Prostate gland (tissue), 2 donors: ENCODE measurements at regions not wholly inside any gene's neighbourhood (a gene's known extent, or its start where the extent isn't known, plus 50 kb on each side); places are given as distances from the start of the nearest gene placed in this dataset.

Source experiments
- DNase-seq: peaks from one replicate; pipeline ENCODE4 v3.0.0-alpha.2; 2019; ENCODE audit warnings: low spot score
- H3K27ac ChIP-seq, 2 donors: fragments of 200-600 bp; sonication (generic); 2 replicates each; pipeline ENCODE4 v1.5.1; 2017 to 2019
- H3K27me3 ChIP-seq: fragments of 200-600 bp; sonication (generic); replicated peaks from 2 replicates; pipeline ENCODE4 v1.5.1; 2019; ENCODE audit not compliant: insufficient read depth
- H3K36me3 ChIP-seq, 2 donors: fragments of 200-600 bp; sonication (generic); 1 replicate in 1 of 2; 2 replicates in 1 of 2; pipeline versions ENCODE4 v1.5.1 to v1.8.1; 2017 to 2019
- H3K4me1 ChIP-seq: fragments of 200-600 bp; sonication (generic); replicated peaks from 2 replicates; pipeline ENCODE4 v1.5.1; 2019
- H3K4me3 ChIP-seq, 2 donors: fragments of 200-600 bp; sonication (generic); 2 replicates each; pipeline ENCODE4 v1.5.1; 2017 to 2019
- H3K9me3 ChIP-seq: fragments of 200-600 bp; sonication (generic); 2 replicates; pipeline ENCODE4 v1.5.1; 2017
- POLR2A ChIP-seq: fragments of 450-650 bp; IDR thresholded peaks from one replicate; pipeline ENCODE4 v1.6.1; 2016; ENCODE audit warnings: antibody characterized with exemption, mild to moderate bottlenecking
- POLR2AphosphoS5 ChIP-seq: sonication (generic); formaldehyde crosslinking; IDR thresholded peaks from one replicate; pipeline ENCODE4 v1.6.1; 2017; ENCODE audit warnings: antibody characterized with exemption
- WGBS: methylation state at CpG from one replicate; pipeline ENCODE4 v1.1.5; 2018; 5-methylcytosine and 5-hydroxymethylcytosine counted together
- intact Hi-C: fragments of 100-400 bp; cut with DNase I; formaldehyde crosslinking; loops from one replicate; pipeline ENCODE4 v1.14.2; 2022
- TF ChIP-seq, protein P1 (sequence below), 4 experiments: fragments of 200-600 bp in 2 of 4; fragments of 450-650 bp in 2 of 4; sonication (generic) in 2 of 4; IDR thresholded peaks; 1 replicate in 3 of 4; 2 replicates in 1 of 4; pipeline ENCODE4 v1.5.1; 2016 to 2019; ENCODE audit warnings: antibody characterized with exemption in 4 of 4, mild to moderate bottlenecking in 2 of 4, moderate library complexity in 2 of 4

DNA sequence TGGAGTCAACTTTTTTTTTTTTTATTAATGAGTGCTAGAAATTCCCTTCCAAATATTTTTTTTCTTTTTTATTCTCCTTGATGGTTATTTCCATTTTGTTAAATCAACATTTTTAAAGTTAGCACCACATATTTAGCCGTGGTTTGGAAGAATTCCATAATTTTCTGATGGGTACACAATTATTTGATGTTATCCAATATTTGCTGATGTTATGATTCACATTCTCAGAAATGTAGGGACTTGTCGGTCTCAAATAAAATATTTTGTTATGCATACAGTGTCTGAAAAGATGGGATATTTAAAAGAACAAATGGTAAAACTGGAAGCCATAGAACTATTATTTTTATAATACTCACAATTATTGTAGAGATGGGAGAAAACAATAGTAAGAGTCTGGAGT is 911.5 kb upstream of the GBE1 start:
- no peaks in the 10 kb centered on the region for H3K36me3 ChIP-seq
- no peaks in the 10 kb centered on the region for H3K27me3 ChIP-seq
- TF ChIP-seq POLR2AphosphoS5 (no peak), POLR2A (no peak)
- TF ChIP-seq, protein P1, sequence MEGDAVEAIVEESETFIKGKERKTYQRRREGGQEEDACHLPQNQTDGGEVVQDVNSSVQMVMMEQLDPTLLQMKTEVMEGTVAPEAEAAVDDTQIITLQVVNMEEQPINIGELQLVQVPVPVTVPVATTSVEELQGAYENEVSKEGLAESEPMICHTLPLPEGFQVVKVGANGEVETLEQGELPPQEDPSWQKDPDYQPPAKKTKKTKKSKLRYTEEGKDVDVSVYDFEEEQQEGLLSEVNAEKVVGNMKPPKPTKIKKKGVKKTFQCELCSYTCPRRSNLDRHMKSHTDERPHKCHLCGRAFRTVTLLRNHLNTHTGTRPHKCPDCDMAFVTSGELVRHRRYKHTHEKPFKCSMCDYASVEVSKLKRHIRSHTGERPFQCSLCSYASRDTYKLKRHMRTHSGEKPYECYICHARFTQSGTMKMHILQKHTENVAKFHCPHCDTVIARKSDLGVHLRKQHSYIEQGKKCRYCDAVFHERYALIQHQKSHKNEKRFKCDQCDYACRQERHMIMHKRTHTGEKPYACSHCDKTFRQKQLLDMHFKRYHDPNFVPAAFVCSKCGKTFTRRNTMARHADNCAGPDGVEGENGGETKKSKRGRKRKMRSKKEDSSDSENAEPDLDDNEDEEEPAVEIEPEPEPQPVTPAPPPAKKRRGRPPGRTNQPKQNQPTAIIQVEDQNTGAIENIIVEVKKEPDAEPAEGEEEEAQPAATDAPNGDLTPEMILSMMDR (IDR thresholded peaks at IDR 0.05) = no peak
- H3K4me3 ChIP-seq = no peak overlapping the region
- no peak overlapping the region for H3K27ac ChIP-seq
- no peaks in the 10 kb centered on the region for H3K4me1 ChIP-seq
- intact Hi-C loops = no loop called here
- H3K9me3 ChIP-seq = no peaks in the 10 kb centered on the region
- 58% methylated on average over 2 of the region's 2 CpGs for WGBS
- no peak for DNase-seq

DNA sequence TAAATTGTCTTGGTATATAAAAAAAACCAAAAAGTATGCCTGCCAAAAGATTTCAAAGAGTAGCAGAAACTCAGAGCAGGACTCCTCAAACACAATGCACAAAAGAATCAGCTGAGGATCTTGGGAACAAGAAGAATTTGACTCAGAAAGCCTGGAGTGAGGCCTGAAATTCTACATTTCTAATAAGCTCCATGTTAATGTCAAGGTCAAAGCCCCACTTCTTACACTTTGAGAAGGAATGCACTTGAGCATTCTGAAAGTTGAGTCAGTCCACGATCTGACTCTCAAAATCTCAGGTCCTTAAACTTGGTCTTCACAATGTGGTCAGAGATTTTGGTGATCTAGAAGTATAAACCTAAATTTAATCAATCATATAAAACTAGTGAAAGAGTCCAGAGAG is 910.0 kb upstream of the GBE1 start:
- TF ChIP-seq POLR2AphosphoS5 = no peak
- TF ChIP-seq, protein P1 (IDR thresholded peaks at IDR 0.05) = no peak
- no peak for TF ChIP-seq POLR2A
- intact Hi-C loops = no loop called here
- Histone ChIP-seq H3K4me1 (no peaks in the 10 kb centered on the region), H3K4me3 (no peak overlapping the region), H3K9me3 (no peaks in the 10 kb centered on the region), H3K36me3 (no peaks in the 10 kb centered on the region), H3K27me3 (no peaks in the 10 kb centered on the region), H3K27ac (no peak overlapping the region)
- no peak for DNase-seq
- WGBS = 74% methylated on average over 1 of the region's 1 CpG

DNA sequence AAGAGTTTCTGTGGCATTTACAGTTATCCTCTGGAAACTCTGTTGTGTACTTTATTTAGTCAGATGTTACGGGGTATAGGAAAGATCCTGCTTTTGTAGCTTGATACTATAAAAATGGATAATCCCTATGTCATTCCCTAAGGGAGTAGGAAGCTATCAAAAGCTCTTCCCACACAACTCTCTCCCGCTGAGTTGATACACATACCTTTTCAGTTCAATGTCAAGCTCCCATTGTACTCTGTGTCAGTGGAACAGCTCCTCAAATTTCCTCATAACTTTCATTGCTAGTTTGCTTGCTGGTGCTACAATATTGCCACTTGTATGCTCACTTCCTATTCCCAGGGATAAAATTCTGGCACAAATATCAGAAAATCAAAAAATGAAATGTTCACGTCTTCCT is 893.3 kb upstream of the GBE1 start:
- H3K4me1 ChIP-seq = no peaks in the 10 kb centered on the region
- no peaks in the 10 kb centered on the region for H3K9me3 ChIP-seq
- no peak overlapping the region for H3K27ac ChIP-seq
- TF ChIP-seq POLR2A = no peak
- TF ChIP-seq POLR2AphosphoS5 = no peak
- TF ChIP-seq, protein P1 (IDR thresholded peaks at IDR 0.05) = no peak
- no peaks in the 10 kb centered on the region for H3K36me3 ChIP-seq
- DNase-seq = no peak
- H3K27me3 ChIP-seq = no peaks in the 10 kb centered on the region
- WGBS = 36% methylated on average over 3 of the region's 3 CpGs
- H3K4me3 ChIP-seq = no peak overlapping the region
- intact Hi-C loops = no loop called here

DNA sequence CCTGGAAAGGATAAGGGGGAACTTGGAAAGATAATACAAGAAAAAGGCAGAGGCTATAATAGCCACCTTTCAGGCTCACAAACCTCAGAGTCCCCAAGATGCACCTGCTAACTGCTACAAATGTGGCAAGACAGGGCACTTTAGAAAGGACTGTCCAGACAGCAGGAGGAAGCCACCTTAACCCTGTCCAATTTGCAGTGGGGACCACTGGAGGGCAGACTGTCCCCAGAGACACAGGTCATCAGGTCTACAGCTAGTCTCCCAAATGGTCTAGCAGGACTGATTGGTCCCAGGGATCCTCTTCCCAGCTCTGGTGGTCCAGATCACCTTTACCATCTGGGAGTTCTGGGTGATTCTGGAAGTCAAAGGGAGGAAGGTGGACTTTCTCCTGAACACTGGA is 882.5 kb upstream of the GBE1 start:
- TF ChIP-seq POLR2AphosphoS5 (no peak), POLR2A (no peak)
- TF ChIP-seq, protein P1 (IDR thresholded peaks at IDR 0.05) = no peak
- Histone ChIP-seq H3K4me1 (no peaks in the 10 kb centered on the region), H3K27me3 (no peaks in the 10 kb centered on the region), H3K27ac (no peak overlapping the region), H3K36me3 (no peaks in the 10 kb centered on the region), H3K4me3 (no peak overlapping the region), H3K9me3 (no peaks in the 10 kb centered on the region)
- no peak for DNase-seq
- intact Hi-C loops = no loop called here

DNA sequence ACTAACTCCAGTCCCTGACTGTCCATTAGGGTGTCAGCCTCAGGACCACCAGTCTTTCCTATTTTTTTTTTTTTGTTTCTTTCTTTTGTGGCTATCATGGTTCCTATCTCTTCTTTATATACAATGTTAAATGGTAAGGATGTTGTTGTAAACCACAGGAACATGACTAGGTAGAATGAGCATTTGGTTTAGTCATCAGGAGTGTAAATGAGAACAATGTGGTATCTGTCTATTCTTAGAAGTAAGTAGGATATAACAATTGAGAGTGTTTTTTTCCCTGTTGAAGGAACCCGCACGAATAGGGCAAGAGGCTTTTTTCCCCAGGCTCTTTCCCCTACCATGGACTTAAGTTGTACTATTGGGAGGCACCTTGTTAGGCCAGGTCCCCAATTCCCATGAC is 880.3 kb upstream of the GBE1 start:
- no peaks in the 10 kb centered on the region for H3K4me1 ChIP-seq
- no peaks in the 10 kb centered on the region for H3K9me3 ChIP-seq
- no peaks in the 10 kb centered on the region for H3K36me3 ChIP-seq
- H3K27ac ChIP-seq = no peak overlapping the region
- no peak for DNase-seq
- intact Hi-C loops = no loop called here
- no peak overlapping the region for H3K4me3 ChIP-seq
- H3K27me3 ChIP-seq = no peaks in the 10 kb centered on the region
- 94% methylated on average over 2 of the region's 2 CpGs for WGBS
- TF ChIP-seq POLR2A = no peak
- TF ChIP-seq, protein P1 (IDR thresholded peaks at IDR 0.05) = no peak
- TF ChIP-seq POLR2AphosphoS5 = no peak
